ENCODE measurements at regions not wholly inside any gene's neighbourhood (a gene's known extent, or its start where the extent isn't known, plus 50 kb on each side); places are given as distances from the start of the nearest gene placed in this dataset.

GRCh38 chr3:76039431-76039830 lies 254.1 kb upstream of the ZNF717 start:
- no peak for TF ChIP-seq POLR2A (IDR thresholded peaks at IDR 0.05; ENCODE audit: low read depth, low read length)
- no peak for TF ChIP-seq TAF1 (IDR thresholded peaks at IDR 0.05; ENCODE audit: borderline replicate concordance, low read depth, low read length)
- TF ChIP-seq POLR2AphosphoS5 (IDR thresholded peaks at IDR 0.05; ENCODE audit: low read depth, low read length) = no peak

All from GM12892 (cell line).